CD4-positive, alpha-beta T cell (primary cell): ENCODE measurements at regions not wholly inside any gene's neighbourhood (a gene's known extent, or its start where the extent isn't known, plus 50 kb on each side); places are given as distances from the start of the nearest gene placed in this dataset.

Experiments used
- ATAC-seq: fragments of 200-7000 bp; cut with Tn5 transposase; one replicate; pipeline ENCODE4 v1.10.0; 2022; ENCODE audit warnings: mild to moderate bottlenecking; ENCODE audit not compliant: poor library complexity
- CTCF ChIA-PET: fragments of 350-600 bp; sonication (Branson Sonifier 250); formaldehyde crosslinking; loops from one replicate; lab custom pipeline; 2021; ENCODE audit warnings: antibody characterized with exemption, inconsistent platforms; lab: Charles Lee
- POLR2A ChIA-PET: fragments of 350-600 bp; sonication (Branson Sonifier 250); formaldehyde crosslinking; loops from one replicate; lab custom pipeline; 2021; ENCODE audit warnings: antibody characterized with exemption, inconsistent platforms; lab: Charles Lee
- DNase-seq, 14 experiments: peaks; one replicate each; pipeline ENCODE4 v3.0.0-alpha.2; 2013 to 2020; ENCODE audit warnings: mixed read lengths in 2 of 14
- H3K27ac ChIP-seq, 2 donors: one replicate each; pipeline versions ENCODE4 v1.5.1 to v1.7.0; 2013; ENCODE audit warnings: low read length in 2 of 2, low read depth in 1 of 2, mild to moderate bottlenecking in 1 of 2
- H3K27me3 ChIP-seq, 2 experiments: 1 replicate in 1 of 2; 2 replicates in 1 of 2; pipeline versions ENCODE4 v1.6.1 to v1.7.0; 2013; ENCODE audit warnings: low read length in 2 of 2, control low read depth in 1 of 2, mild to moderate bottlenecking in 1 of 2, moderate library complexity in 1 of 2; ENCODE audit not compliant: insufficient read depth in 2 of 2, control insufficient read depth in 1 of 2
- H3K36me3 ChIP-seq: one replicate; pipeline ENCODE4 v1.6.1; 2013; ENCODE audit warnings: low read length, control low read depth; ENCODE audit not compliant: insufficient read depth
- H3K4me1 ChIP-seq: one replicate; pipeline ENCODE4 v1.6.1; 2013; ENCODE audit warnings: low read length, control low read depth; ENCODE audit not compliant: insufficient read depth
- H3K4me3 ChIP-seq: one replicate; pipeline ENCODE4 v1.5.1; 2013; ENCODE audit warnings: mild to moderate bottlenecking, low read length, moderate library complexity
- H3K9me3 ChIP-seq, 2 experiments: 1 replicate in 1 of 2; 2 replicates in 1 of 2; pipeline versions ENCODE4 v1.6.1 to v1.7.0; 2013; ENCODE audit warnings: low read length in 2 of 2, mild to moderate bottlenecking in 2 of 2, control low read depth in 1 of 2, moderate library complexity in 1 of 2; ENCODE audit not compliant: control insufficient read depth in 1 of 2, insufficient read depth in 1 of 2
- H3K27ac Mint-ChIP-seq: one replicate; pipeline ENCODE4 v1.8.0; 2020; ENCODE audit warnings: mixed read lengths
- H3K27me3 Mint-ChIP-seq: one replicate; pipeline ENCODE4 v1.8.0; 2021; ENCODE audit warnings: mixed read lengths
- H3K36me3 Mint-ChIP-seq: one replicate; pipeline ENCODE4 v1.8.0; 2021; ENCODE audit warnings: low read depth, mixed read lengths
- H3K4me1 Mint-ChIP-seq: one replicate; pipeline ENCODE4 v1.8.0; 2021; ENCODE audit warnings: low read depth, mixed read lengths
- H3K4me3 Mint-ChIP-seq: one replicate; pipeline ENCODE4 v1.8.0; 2020; ENCODE audit warnings: mild to moderate bottlenecking, mixed read lengths
- H3K9me3 Mint-ChIP-seq: one replicate; pipeline ENCODE4 v1.8.0; 2020; ENCODE audit warnings: mixed read lengths
- CTCF ChIP-seq: fragments of 200-600 bp; IDR thresholded peaks from one replicate; pipeline ENCODE4 v1.8.0; 2022; ENCODE audit warnings: antibody characterized with exemption, mild to moderate bottlenecking
- intact Hi-C, 2 experiments: fragments of 100-400 bp; cut with DNase I in 1 of 2; cut with micrococcal nuclease in 1 of 2; formaldehyde crosslinking; loops; one replicate each; pipeline versions ENCODE4 v1.15.1 to v1.9.0; 2023 to 2025; cut with DNase I, micrococcal nuclease

- H3K4me1 ChIP-seq = no peaks in the 10 kb centered on the region
- H3K27ac ChIP-seq = no peak overlapping the region
- no peak overlapping the region for H3K4me3 ChIP-seq
- intact Hi-C loops = no loop called here
- H3K27me3 ChIP-seq = no peaks in the 10 kb centered on the region
- H3K4me1 Mint-ChIP-seq = no peaks in the 10 kb centered on the region
- no peak overlapping the region for H3K4me3 Mint-ChIP-seq
- H3K36me3 Mint-ChIP-seq = no peaks in the 10 kb centered on the region
- no peak overlapping the region for H3K27ac Mint-ChIP-seq
- H3K27me3 Mint-ChIP-seq = peaks cover 20% of the 10 kb centered on the region
- peaks cover 0 to 4% of the 10 kb centered on the region in 2 experiments for H3K9me3 ChIP-seq
- no peaks in the 10 kb centered on the region for H3K36me3 ChIP-seq
- POLR2A ChIA-PET = no interaction called here
- TF ChIP-seq CTCF = no peak
- ATAC-seq = no peak
- no peak for DNase-seq
- no peaks in the 10 kb centered on the region for H3K9me3 Mint-ChIP-seq
- CTCF ChIA-PET = no interaction called here
Measured at GRCh38 chr12:98127336-98127679, 388.1 kb upstream of the TMPO start.

GRCh38 chr12:98127854-98128253 lies 387.5 kb upstream of the TMPO start:
- Mint-ChIP-seq H3K9me3 (no peaks in the 10 kb centered on the region), H3K4me3 (no peak overlapping the region), H3K27me3 (peaks cover 20% of the 10 kb centered on the region), H3K27ac (no peak overlapping the region), H3K4me1 (no peaks in the 10 kb centered on the region), H3K36me3 (no peaks in the 10 kb centered on the region)
- TF ChIP-seq CTCF = no peak
- H3K27me3 ChIP-seq = no peaks in the 10 kb centered on the region
- intact Hi-C loops = no loop called here
- ATAC-seq (no peak), DNase-seq (no peak)
- ChIA-PET POLR2A (no interaction called here), CTCF (no interaction called here)
- H3K4me1 ChIP-seq = no peaks in the 10 kb centered on the region
- no peaks in the 10 kb centered on the region for H3K36me3 ChIP-seq
- no peak overlapping the region for H3K4me3 ChIP-seq
- peaks cover 0 to 4% of the 10 kb centered on the region in 2 experiments for H3K9me3 ChIP-seq
- H3K27ac ChIP-seq = no peak overlapping the region

- H3K36me3 Mint-ChIP-seq = no peaks in the 10 kb centered on the region
- Histone ChIP-seq H3K4me1 (no peaks in the 10 kb centered on the region), H3K27ac (no peak overlapping the region), H3K9me3 (no peaks in the 10 kb centered on the region), H3K27me3 (peaks cover 0 to 3% of the 10 kb centered on the region in 2 experiments), H3K36me3 (no peaks in the 10 kb centered on the region), H3K4me3 (no peak overlapping the region)
- no peak overlapping the region for H3K27ac Mint-ChIP-seq
- H3K27me3 Mint-ChIP-seq = peaks cover 20% of the 10 kb centered on the region
- POLR2A ChIA-PET = no interaction called here
- no peak overlapping the region for H3K4me3 Mint-ChIP-seq
- DNase-seq = no peak
- TF ChIP-seq CTCF = no peak
- intact Hi-C loops = no loop called here
- no peaks in the 10 kb centered on the region for H3K4me1 Mint-ChIP-seq
- no peak for ATAC-seq
- no peaks in the 10 kb centered on the region for H3K9me3 Mint-ChIP-seq
- CTCF ChIA-PET = no interaction called here
Measured at GRCh38 chr12:98136544-98136943, 378.8 kb upstream of the TMPO start.
